GM12892 (cell line): ENCODE measurements at regions not wholly inside any gene's neighbourhood (a gene's known extent, or its start where the extent isn't known, plus 50 kb on each side); places are given as distances from the start of the nearest gene placed in this dataset.

Experiments
- POLR2A ChIP-seq: IDR thresholded peaks from 2 replicates; pipeline ENCODE4 v1.6.1; 2011; ENCODE audit warnings: low read depth, low read length, control low read depth
- POLR2AphosphoS5 ChIP-seq: IDR thresholded peaks from 2 replicates; pipeline ENCODE4 v1.6.1; 2011; ENCODE audit warnings: low read depth, low read length, control low read depth
- TAF1 ChIP-seq: IDR thresholded peaks from 2 replicates; pipeline ENCODE4 v1.6.1; 2011; ENCODE audit warnings: low read depth, mild to moderate bottlenecking, control low read depth, low read length, borderline replicate concordance

DNA sequence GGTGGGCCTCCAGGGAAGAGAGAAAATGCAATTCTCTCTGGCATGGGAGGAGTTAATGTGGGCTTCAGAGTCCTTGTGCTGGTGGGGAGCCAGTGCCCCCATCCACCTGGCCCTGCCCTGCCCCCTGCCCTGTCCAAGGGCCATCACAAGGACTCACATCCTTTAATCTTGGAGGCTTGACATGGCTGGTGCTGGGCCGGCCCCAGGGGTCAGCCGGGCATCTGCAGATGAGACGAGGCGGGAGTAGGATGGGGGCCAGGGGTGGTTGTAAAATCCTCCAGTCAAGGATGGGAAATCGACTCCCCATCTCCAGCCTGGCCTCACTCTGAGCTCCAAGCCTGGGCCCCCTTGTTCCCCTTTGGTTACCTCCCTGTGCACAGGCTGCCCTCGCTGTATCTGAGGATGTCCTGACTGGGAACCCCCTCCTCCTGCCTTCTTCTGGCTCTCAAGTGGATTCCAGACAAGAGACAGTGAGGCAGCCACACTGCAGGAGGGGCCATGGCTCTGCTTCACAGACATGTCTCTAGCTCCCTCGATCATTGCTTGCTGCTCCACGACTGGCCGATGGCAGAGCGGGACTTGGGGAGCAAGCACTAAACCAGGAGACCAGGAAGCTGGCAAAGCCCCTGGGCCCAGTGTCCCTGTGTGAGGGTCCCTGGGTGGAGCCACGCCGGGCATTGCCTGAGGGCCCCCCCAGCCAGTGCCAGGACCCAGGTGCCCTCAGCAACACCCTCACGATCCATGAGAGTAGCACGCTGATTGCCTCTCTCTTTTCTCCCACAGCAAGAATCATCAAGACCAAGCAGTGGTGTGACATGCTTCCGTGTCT lies 1120.5 kb downstream of the BRD1 start:
- TF ChIP-seq POLR2AphosphoS5 (no peak), POLR2A (no peak), TAF1 (no peak)
